Activated CD4-positive, alpha-beta T cell treated with anti-CD3 and anti-CD28 coated beads, Interleukin-2, amount 10 ng/mL, durations not matched to agents 7 days and 5 days (primary cell): ENCODE measurements at regions not wholly inside any gene's neighbourhood (a gene's known extent, or its start where the extent isn't known, plus 50 kb on each side); places are given as distances from the start of the nearest gene placed in this dataset.
"Not testable (repeated sequence)": the region's sequence is repeated elsewhere in the genome, so short reads cannot be mapped to it uniquely, and the experiment has no call there.

Source experiments
- CTCF ChIA-PET: fragments of 350-600 bp; sonication (Branson Sonifier 250); formaldehyde crosslinking; loops from one replicate; lab custom pipeline; 2021; ENCODE audit warnings: antibody characterized with exemption; lab: Charles Lee
- POLR2A ChIA-PET: fragments of 350-600 bp; sonication (Branson Sonifier 250); formaldehyde crosslinking; loops from one replicate; lab custom pipeline; 2021; ENCODE audit warnings: antibody characterized with exemption; lab: Charles Lee
- DNase-seq: peaks from one replicate; pipeline ENCODE4 v3.0.0-alpha.2; 2020
- H3K27ac Mint-ChIP-seq: one replicate; pipeline ENCODE4 v1.8.0; 2021; ENCODE audit warnings: mild to moderate bottlenecking, moderate library complexity, mixed read lengths
- H3K27me3 Mint-ChIP-seq: one replicate; pipeline ENCODE4 v1.8.0; 2021; ENCODE audit warnings: mixed read lengths
- H3K36me3 Mint-ChIP-seq: one replicate; pipeline ENCODE4 v1.8.0; 2021; ENCODE audit warnings: low read depth, mixed read lengths
- H3K4me1 Mint-ChIP-seq: one replicate; pipeline ENCODE4 v1.8.0; 2021; ENCODE audit warnings: mixed read lengths
- H3K4me3 Mint-ChIP-seq: one replicate; pipeline ENCODE4 v1.8.0; 2021; ENCODE audit warnings: mild to moderate bottlenecking, moderate library complexity, mixed read lengths
- H3K9me3 Mint-ChIP-seq: one replicate; pipeline ENCODE4 v1.8.0; 2021; ENCODE audit warnings: mixed read lengths

DNA sequence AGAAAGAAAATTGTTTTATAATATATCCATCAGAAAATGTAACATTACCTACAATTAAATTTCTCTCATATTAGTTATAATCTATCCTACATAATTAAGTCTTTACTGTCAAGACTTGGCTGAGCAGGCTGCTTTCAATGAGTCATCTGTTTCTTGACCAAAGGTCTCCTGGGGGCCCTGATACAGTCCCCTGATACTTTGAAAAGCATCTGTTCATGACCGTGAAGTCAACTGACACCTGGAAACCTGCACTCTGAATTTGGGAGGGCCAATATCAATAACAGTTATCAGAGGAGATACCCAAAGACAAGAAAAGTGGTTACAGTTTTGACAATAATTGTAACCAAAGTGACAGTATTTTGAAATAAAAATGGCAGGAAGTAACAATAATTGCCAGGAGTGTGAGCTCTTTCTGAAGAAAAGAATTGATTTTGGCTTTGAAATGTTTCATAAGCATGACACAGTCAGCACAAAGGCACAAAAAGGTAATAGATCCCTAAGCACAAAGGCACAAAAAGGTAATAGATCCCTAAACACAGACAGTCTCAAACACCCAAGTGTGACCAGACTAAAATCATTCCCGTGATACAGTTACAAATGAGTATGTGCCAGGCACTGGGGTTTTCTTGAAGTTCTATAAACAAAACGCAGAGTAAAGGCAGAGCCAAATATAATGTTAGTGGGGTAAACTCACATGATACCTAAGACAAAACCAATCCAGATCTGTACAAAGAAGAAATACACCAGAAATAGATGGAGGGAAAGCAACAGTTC, 260.7 kb downstream of the PLOD2 start:
- H3K4me1 Mint-ChIP-seq = no peaks in the 10 kb centered on the region
- H3K27ac Mint-ChIP-seq = no peak overlapping the region
- no peak for DNase-seq
- H3K9me3 Mint-ChIP-seq = no peaks in the 10 kb centered on the region
- H3K27me3 Mint-ChIP-seq = no peaks in the 10 kb centered on the region
- H3K36me3 Mint-ChIP-seq = no peaks in the 10 kb centered on the region
- CTCF ChIA-PET = interaction anchor here (0.6 kb wide), 1 partner anchor 912 kb away, joined by 3 read pairs; no protein-coding TSS in a partner anchor
- POLR2A ChIA-PET = no interaction called here
- no peak overlapping the region for H3K4me3 Mint-ChIP-seq

- ChIA-PET POLR2A (no interaction called here), CTCF (no interaction called here)
- no peaks in the 10 kb centered on the region for H3K4me1 Mint-ChIP-seq
- no peaks in the 10 kb centered on the region for H3K9me3 Mint-ChIP-seq
- no peaks in the 10 kb centered on the region for H3K36me3 Mint-ChIP-seq
- H3K27ac Mint-ChIP-seq = no peak overlapping the region
- no peaks in the 10 kb centered on the region for H3K27me3 Mint-ChIP-seq
- no peak overlapping the region for H3K4me3 Mint-ChIP-seq
- no peak for DNase-seq
Observed at GRCh38 chr3:145902166-145902565, 258.8 kb downstream of the PLOD2 start.

DNA sequence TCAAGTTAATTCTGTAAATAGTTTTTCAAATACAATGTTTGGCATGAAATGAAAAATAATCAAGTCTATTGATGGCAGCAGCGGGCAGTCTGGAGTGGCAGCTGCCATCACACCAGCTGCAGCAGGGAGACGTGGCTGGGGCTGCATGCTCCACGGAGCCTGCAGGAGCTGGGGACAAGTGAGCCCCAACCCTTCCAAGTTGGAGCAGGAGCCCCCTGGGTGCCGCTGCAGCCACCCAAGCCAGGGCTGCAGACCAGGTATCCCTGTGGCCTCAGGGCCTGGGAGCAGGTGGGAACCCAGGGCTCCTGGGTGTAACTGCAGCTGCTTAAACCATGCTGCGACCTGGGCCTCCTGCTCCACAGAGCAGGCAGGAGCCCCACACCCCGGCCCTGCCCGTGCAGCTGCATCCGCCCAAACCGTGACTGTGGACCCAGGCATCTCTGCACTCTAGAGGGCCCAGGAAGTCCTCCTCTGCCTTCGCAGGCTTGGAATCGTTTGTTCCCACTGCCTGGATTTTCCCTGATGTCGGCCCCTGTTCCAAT, 257.4 kb downstream of the PLOD2 start:
- POLR2A ChIA-PET = no interaction called here

GRCh38 chr3:145904138-145904537, 256.8 kb downstream of the PLOD2 start:
- Mint-ChIP-seq H3K4me3 (no peak overlapping the region), H3K4me1 (no peaks in the 10 kb centered on the region), H3K9me3 (no peaks in the 10 kb centered on the region), H3K27me3 (no peaks in the 10 kb centered on the region), H3K27ac (no peak overlapping the region), H3K36me3 (no peaks in the 10 kb centered on the region)
- CTCF ChIA-PET = no interaction called here
- no peak for DNase-seq
- POLR2A ChIA-PET = no interaction called here

More for the DNA sequence above, 257.4 kb downstream of the PLOD2 start:
- H3K4me1 Mint-ChIP-seq = no peaks in the 10 kb centered on the region
- H3K27ac Mint-ChIP-seq = no peak overlapping the region
- H3K9me3 Mint-ChIP-seq = no peaks in the 10 kb centered on the region
- CTCF ChIA-PET = no interaction called here
- no peaks in the 10 kb centered on the region for H3K36me3 Mint-ChIP-seq
- no peak for DNase-seq
- H3K27me3 Mint-ChIP-seq = no peaks in the 10 kb centered on the region
- H3K4me3 Mint-ChIP-seq = no peak overlapping the region

- no peak for DNase-seq
- no peaks in the 10 kb centered on the region for H3K9me3 Mint-ChIP-seq
- no peaks in the 10 kb centered on the region for H3K36me3 Mint-ChIP-seq
- no peaks in the 10 kb centered on the region for H3K4me1 Mint-ChIP-seq
- H3K27ac Mint-ChIP-seq = no peak overlapping the region
- ChIA-PET CTCF (no interaction called here), POLR2A (no interaction called here)
- no peaks in the 10 kb centered on the region for H3K27me3 Mint-ChIP-seq
- H3K4me3 Mint-ChIP-seq = no peak overlapping the region
Observed at GRCh38 chr3:145906301-145906700, 254.7 kb downstream of the PLOD2 start.

DNA sequence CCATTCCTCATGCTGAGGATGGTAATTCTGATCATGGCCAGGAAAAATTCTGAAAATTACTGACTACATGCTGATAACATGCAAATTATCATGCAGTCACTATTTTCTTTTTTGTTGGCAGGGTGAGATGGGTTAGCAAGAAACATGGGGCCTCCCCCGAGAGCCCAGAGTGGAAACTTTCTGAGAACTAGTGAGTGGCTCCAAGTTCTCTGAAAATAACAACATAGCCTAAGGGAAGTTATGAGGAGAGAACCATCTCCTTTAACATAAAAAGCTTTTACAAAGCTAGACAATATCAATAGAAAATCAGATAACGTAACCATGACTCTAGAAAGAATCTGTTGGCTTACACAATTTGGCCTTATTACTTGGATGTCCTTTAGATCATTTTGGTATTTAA, 254.2 kb downstream of the PLOD2 start:
- no peak for DNase-seq
- Mint-ChIP-seq H3K36me3 (no peaks in the 10 kb centered on the region), H3K4me3 (no peak overlapping the region), H3K27me3 (no peaks in the 10 kb centered on the region), H3K4me1 (no peaks in the 10 kb centered on the region), H3K27ac (no peak overlapping the region), H3K9me3 (no peaks in the 10 kb centered on the region)
- ChIA-PET POLR2A (no interaction called here), CTCF (no interaction called here)

DNA sequence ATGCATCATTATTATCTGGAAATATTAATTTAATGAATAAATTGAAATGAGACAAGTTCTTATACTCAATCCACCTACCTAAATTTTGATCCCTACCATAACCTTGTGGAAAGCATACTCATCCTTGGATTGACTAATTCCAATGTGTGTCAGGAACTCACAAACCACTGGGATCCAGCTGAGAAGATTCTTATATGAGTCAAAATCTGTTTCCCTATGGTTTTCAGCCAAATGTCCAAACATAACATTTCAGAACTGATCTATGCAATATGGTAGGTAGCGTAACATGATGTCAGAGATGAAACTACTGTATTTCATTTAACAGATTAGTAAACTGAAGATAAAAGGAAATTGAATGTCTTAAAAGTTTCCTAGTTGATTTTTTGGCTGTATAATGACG, 250.0 kb downstream of the PLOD2 start:
- CTCF ChIA-PET = no interaction called here
- no peaks in the 10 kb centered on the region for H3K36me3 Mint-ChIP-seq
- no peak overlapping the region for H3K27ac Mint-ChIP-seq
- POLR2A ChIA-PET = no interaction called here
- H3K27me3 Mint-ChIP-seq = no peaks in the 10 kb centered on the region
- H3K4me3 Mint-ChIP-seq = no peak overlapping the region
- DNase-seq = no peak
- no peaks in the 10 kb centered on the region for H3K4me1 Mint-ChIP-seq
- no peaks in the 10 kb centered on the region for H3K9me3 Mint-ChIP-seq

GRCh38 chr3:145915787-145916186, 245.2 kb downstream of the PLOD2 start:
- Mint-ChIP-seq H3K4me3 (no peak overlapping the region), H3K9me3 (peaks cover 12% of the 10 kb centered on the region), H3K36me3 (no peaks in the 10 kb centered on the region), H3K4me1 (no peaks in the 10 kb centered on the region), H3K27ac (no peak overlapping the region), H3K27me3 (no peaks in the 10 kb centered on the region)
- DNase-seq = no peak
- ChIA-PET CTCF (no interaction called here), POLR2A (no interaction called here)

- CTCF ChIA-PET, H3K4me1 Mint-ChIP-seq, POLR2A ChIA-PET, H3K9me3 Mint-ChIP-seq, H3K4me3 Mint-ChIP-seq, DNase-seq, H3K27ac Mint-ChIP-seq, H3K36me3 Mint-ChIP-seq, H3K27me3 Mint-ChIP-seq: not testable (repeated sequence)
Observed at GRCh38 chr3:145927736-145928135, 233.2 kb downstream of the PLOD2 start.

- Mint-ChIP-seq H3K4me1 (no peaks in the 10 kb centered on the region), H3K27ac (no peak overlapping the region), H3K36me3 (no peaks in the 10 kb centered on the region), H3K27me3 (no peaks in the 10 kb centered on the region), H3K4me3 (no peak overlapping the region), H3K9me3 (peaks cover 9% of the 10 kb centered on the region)
- no peak for DNase-seq
- ChIA-PET CTCF (no interaction called here), POLR2A (no interaction called here)
Observed at GRCh38 chr3:145936971-145937370, 224.0 kb downstream of the PLOD2 start.

DNA sequence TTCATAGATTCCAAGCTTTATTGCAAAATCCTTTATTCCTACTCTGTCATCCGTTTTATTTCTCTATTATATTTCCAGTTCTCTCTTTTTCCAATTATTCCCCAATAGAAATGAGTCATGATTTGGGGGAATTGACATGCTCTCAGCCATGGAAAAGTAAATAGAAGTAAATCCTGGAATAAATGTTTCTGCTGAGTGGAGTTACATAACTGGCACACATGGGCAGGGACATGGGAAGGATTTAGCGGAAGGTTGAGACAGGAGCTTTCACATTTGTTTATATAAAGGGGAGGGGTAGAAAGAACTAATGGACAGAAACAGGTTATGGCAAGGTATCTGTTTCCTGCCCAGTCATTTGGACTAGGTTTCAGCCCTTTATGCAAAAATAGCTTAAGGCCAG, 221.6 kb downstream of the PLOD2 start:
- peaks cover 9% of the 10 kb centered on the region for H3K9me3 Mint-ChIP-seq
- H3K27ac Mint-ChIP-seq = no peak overlapping the region
- CTCF ChIA-PET = interaction anchor here (0.6 kb wide), 1 partner anchor 966 kb away, joined by 3 read pairs; no protein-coding TSS in a partner anchor
- POLR2A ChIA-PET = no interaction called here
- H3K36me3 Mint-ChIP-seq = no peaks in the 10 kb centered on the region
- no peaks in the 10 kb centered on the region for H3K4me1 Mint-ChIP-seq
- no peaks in the 10 kb centered on the region for H3K27me3 Mint-ChIP-seq
- H3K4me3 Mint-ChIP-seq = no peak overlapping the region
- DNase-seq = no peak

DNA sequence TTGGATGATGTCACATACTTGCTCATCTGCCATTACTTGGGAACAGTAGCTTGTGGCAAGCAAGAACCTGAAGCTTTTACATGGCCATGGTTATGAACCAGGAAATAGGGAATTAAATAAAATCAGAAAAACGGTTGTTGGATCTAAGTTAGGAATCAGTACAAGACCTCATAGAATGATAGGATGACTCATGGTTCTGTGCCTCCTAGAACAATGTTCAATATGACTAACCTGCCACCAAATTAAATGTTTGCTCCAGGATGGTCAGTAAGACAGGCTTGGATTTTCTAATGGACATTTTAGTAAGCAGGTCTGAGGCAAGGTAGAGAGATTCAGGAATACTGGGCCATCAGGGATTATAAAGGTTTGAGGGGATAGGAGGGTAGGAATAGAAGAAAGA, 218.9 kb downstream of the PLOD2 start:
- CTCF ChIA-PET = no interaction called here
- no peak for DNase-seq
- H3K27ac Mint-ChIP-seq = no peak overlapping the region

GRCh38 chr3:145943952-145944351, 217.0 kb downstream of the PLOD2 start:
- H3K9me3 Mint-ChIP-seq = no peaks in the 10 kb centered on the region
- no peak overlapping the region for H3K27ac Mint-ChIP-seq
- no peak overlapping the region for H3K4me3 Mint-ChIP-seq
- no peak for DNase-seq
- POLR2A ChIA-PET = no interaction called here
- no peaks in the 10 kb centered on the region for H3K36me3 Mint-ChIP-seq
- CTCF ChIA-PET = no interaction called here
- H3K27me3 Mint-ChIP-seq = no peaks in the 10 kb centered on the region
- H3K4me1 Mint-ChIP-seq = no peaks in the 10 kb centered on the region

More for the DNA sequence above, 218.9 kb downstream of the PLOD2 start:
- Mint-ChIP-seq H3K36me3 (no peaks in the 10 kb centered on the region), H3K27me3 (no peaks in the 10 kb centered on the region), H3K4me3 (no peak overlapping the region), H3K4me1 (no peaks in the 10 kb centered on the region), H3K9me3 (peaks cover 2% of the 10 kb centered on the region)
- POLR2A ChIA-PET = no interaction called here

DNA sequence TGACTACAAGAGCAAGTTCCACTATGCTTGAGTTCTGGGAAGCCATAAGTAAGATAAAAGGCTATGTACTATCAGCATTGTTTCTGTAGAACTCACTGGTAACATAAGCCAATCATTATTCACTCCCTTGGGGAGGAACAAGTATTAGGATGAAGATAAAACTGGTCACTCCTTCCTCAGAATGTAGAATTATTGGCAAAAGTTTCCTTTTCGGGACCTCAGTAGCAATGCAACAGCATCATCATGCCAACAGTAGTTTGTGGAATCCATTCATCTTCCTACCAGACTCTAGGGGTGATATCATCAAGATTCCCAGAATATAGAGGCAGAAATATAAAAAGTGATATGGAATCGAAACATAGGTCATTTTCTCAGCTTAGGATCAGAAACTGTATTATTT, 209.5 kb downstream of the PLOD2 start:
- no peak overlapping the region for H3K4me3 Mint-ChIP-seq
- no peaks in the 10 kb centered on the region for H3K27me3 Mint-ChIP-seq
- CTCF ChIA-PET = no interaction called here
- no peak overlapping the region for H3K27ac Mint-ChIP-seq
- no peaks in the 10 kb centered on the region for H3K9me3 Mint-ChIP-seq
- no peaks in the 10 kb centered on the region for H3K4me1 Mint-ChIP-seq
- no peak for DNase-seq
- POLR2A ChIA-PET = no interaction called here
- no peaks in the 10 kb centered on the region for H3K36me3 Mint-ChIP-seq
